Left lung (tissue), 4 donors: ENCODE measurements at regions not wholly inside any gene's neighbourhood (a gene's known extent, or its start where the extent isn't known, plus 50 kb on each side); places are given as distances from the start of the nearest gene placed in this dataset.
"Not testable (repeated sequence)": the region's sequence is repeated elsewhere in the genome, so short reads cannot be mapped to it uniquely, and the experiment has no call there.

ENCODE experiments used
- ATAC-seq: fragments of 200-7000 bp; cut with Tn5 transposase; one replicate; pipeline ENCODE4 v1.9.1; 2020; ENCODE audit warnings: moderate library complexity
- DNase-seq, 4 donors: peaks; one replicate each; pipeline ENCODE4 v3.0.0-alpha.2; 2013 to 2020
- H3K27ac ChIP-seq, 2 donors: fragments of 200-600 bp; sonication (generic) in 1 of 2; one replicate each; pipeline versions ENCODE4 v1.5.0 to v1.8.0; 2020 to 2021
- H3K27me3 ChIP-seq, 2 donors: fragments of 200-600 bp; sonication (generic) in 1 of 2; one replicate each; pipeline versions ENCODE4 v1.5.0 to v1.8.0; 2020 to 2021
- H3K36me3 ChIP-seq, 2 donors: fragments of 200-600 bp; sonication (generic) in 1 of 2; one replicate each; pipeline versions ENCODE4 v1.5.0 to v1.8.0; 2020 to 2021
- H3K4me1 ChIP-seq, 2 donors: fragments of 200-600 bp; one replicate each; pipeline ENCODE4 v1.8.0; 2021
- H3K4me3 ChIP-seq, 2 donors: fragments of 200-600 bp; sonication (generic) in 1 of 2; one replicate each; pipeline versions ENCODE4 v1.5.0 to v1.8.0; 2020 to 2021; ENCODE audit warnings: mild to moderate bottlenecking in 1 of 2
- H3K9me3 ChIP-seq, 2 donors: fragments of 200-600 bp; sonication (generic) in 1 of 2; one replicate each; pipeline versions ENCODE4 v1.5.0 to v1.8.0; 2020 to 2021
- intact Hi-C, 2 donors: fragments of 100-400 bp; cut with DNase I; formaldehyde crosslinking; loops; one replicate each; pipeline versions ENCODE4 v1.11.2 to v1.14.2; 2022
- TF ChIP-seq, protein P1 (sequence below), 2 donors: fragments of 200-600 bp; sonication (generic) in 1 of 2; IDR thresholded peaks; one replicate each; pipeline versions ENCODE4 v1.5.0 to v1.8.0; 2021; ENCODE audit warnings: antibody characterized with exemption in 2 of 2
- donor health status: DM: no; HTN: yes; CAD: no.
- donor health status: DM: no; HTN: no; CAD: no.

DNA sequence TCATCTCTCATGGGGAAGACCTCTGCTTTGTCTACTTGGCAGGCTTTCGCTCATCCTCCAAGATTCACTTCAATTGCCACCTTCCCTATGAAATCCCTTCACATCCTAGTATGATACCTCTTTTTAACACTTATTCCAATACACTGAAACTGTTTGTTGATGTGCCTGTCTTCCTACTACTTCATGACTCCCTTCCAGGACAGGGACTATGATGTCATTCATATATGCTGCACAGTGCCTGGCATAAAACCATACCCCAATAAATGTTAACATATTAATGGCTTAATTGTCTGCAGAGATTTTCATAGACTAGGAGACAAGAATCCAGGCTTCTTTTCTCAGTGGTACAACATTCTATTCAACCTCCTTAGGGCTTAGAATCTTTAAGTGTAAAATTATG is 215.5 kb downstream of the ZNF608 start:
- Histone ChIP-seq H3K4me1 (no peaks in the 10 kb centered on the region), H3K27me3 (no peaks in the 10 kb centered on the region), H3K36me3 (no peaks in the 10 kb centered on the region), H3K9me3 (no peaks in the 10 kb centered on the region), H3K27ac (no peak overlapping the region), H3K4me3 (no peak overlapping the region)
- DNase-seq (no peak), ATAC-seq (no peak)
- intact Hi-C loops, result no loop called here
- TF ChIP-seq, protein P1, sequence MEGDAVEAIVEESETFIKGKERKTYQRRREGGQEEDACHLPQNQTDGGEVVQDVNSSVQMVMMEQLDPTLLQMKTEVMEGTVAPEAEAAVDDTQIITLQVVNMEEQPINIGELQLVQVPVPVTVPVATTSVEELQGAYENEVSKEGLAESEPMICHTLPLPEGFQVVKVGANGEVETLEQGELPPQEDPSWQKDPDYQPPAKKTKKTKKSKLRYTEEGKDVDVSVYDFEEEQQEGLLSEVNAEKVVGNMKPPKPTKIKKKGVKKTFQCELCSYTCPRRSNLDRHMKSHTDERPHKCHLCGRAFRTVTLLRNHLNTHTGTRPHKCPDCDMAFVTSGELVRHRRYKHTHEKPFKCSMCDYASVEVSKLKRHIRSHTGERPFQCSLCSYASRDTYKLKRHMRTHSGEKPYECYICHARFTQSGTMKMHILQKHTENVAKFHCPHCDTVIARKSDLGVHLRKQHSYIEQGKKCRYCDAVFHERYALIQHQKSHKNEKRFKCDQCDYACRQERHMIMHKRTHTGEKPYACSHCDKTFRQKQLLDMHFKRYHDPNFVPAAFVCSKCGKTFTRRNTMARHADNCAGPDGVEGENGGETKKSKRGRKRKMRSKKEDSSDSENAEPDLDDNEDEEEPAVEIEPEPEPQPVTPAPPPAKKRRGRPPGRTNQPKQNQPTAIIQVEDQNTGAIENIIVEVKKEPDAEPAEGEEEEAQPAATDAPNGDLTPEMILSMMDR (IDR thresholded peaks at IDR 0.05), result no peak

DNA sequence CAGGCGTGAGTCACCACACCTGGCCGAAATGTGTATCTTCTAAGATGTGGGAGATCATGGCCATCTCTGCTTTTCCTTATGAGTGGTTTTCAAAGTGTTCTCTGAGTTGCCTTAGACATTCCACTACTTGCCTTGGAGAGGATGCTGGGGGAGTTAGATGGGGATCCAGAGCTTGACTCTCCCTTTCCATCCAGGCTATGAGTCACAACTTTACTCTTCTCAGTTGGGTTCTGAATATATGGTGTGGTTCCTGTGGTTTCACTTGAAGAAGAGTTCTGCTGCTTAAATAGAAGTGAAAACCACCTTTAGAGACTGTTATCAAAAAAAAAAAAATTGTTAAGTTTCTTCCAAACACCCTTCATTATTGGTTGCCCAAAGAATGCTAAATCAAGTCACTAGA is 217.6 kb downstream of the ZNF608 start:
- Histone ChIP-seq H3K4me3 (no peak overlapping the region), H3K27me3 (no peaks in the 10 kb centered on the region), H3K27ac (no peak overlapping the region), H3K4me1 (no peaks in the 10 kb centered on the region), H3K36me3 (no peaks in the 10 kb centered on the region), H3K9me3 (no peaks in the 10 kb centered on the region)
- no peak for ATAC-seq
- intact Hi-C loops, result no loop called here
- no peak for DNase-seq
- TF ChIP-seq, protein P1 (IDR thresholded peaks at IDR 0.05), result no peak

DNA sequence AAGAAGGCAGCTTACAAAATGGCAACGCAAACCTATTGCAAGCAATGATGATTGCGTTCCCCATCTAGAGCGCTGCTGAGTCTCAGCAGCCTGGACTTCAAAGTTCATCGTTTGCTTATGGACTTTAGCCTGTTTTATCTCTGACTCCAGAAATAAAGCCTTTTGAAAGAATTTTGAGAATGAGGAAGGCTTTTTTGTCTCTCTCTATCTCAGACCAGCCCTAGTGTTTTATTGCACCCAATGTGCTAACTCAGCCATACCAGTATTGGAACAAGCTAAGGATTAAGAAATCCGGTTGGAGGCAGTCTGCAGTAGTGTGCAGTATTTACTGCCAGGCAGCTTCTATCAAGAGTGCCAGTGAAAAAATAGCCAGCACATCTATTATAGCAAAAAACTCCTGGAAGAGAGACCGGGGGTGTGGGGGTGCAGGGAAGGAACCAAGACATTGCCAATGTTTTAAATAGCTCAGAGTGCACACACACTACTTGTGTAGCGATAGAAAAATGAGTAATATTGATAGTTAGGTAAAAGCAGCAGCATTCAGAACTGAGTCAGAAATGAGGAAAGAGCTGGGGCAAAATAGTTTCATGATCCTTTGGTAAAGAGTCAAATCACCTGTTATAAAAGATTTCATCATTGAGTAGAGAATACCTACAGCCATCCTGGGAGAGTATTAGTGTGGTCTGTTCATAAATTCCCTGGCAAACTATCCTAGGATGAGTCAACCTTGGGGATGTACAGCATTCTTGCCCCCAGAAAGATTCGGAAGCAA is 219.0 kb downstream of the ZNF608 start:
- DNase-seq (peak in 1 of 4 donors; percentile 42), ATAC-seq (peak; percentile 46)
- TF ChIP-seq, protein P1 (IDR thresholded peaks at IDR 0.05), result no peak
- Histone ChIP-seq H3K4me3 (no peak overlapping the region), H3K27me3 (no peaks in the 10 kb centered on the region), H3K9me3 (no peaks in the 10 kb centered on the region), H3K36me3 (no peaks in the 10 kb centered on the region), H3K4me1 (no peaks in the 10 kb centered on the region), H3K27ac (no peak overlapping the region)
- intact Hi-C loops, result no loop called here

DNA sequence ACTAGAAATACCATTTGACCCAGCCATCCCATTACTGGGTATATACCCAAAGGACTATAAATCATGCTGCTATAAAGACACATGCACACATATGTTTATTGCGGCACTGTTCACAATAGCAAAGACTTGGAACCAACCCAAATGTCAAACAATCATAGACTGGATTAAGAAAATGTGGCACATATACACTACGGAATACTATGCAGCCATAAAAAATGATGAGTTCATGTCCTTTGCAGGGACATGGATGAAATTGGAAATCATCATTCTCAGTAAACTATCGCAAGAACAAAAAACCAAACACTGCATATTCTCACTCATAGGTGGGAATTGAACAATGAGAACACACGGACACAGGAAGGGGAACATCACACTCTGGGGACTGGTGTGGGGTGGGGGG is 220.4 kb downstream of the ZNF608 start:
- intact Hi-C loops, H3K27me3 ChIP-seq, H3K4me3 ChIP-seq, H3K36me3 ChIP-seq, H3K4me1 ChIP-seq, DNase-seq, H3K9me3 ChIP-seq, ATAC-seq, H3K27ac ChIP-seq: not testable (repeated sequence)

DNA sequence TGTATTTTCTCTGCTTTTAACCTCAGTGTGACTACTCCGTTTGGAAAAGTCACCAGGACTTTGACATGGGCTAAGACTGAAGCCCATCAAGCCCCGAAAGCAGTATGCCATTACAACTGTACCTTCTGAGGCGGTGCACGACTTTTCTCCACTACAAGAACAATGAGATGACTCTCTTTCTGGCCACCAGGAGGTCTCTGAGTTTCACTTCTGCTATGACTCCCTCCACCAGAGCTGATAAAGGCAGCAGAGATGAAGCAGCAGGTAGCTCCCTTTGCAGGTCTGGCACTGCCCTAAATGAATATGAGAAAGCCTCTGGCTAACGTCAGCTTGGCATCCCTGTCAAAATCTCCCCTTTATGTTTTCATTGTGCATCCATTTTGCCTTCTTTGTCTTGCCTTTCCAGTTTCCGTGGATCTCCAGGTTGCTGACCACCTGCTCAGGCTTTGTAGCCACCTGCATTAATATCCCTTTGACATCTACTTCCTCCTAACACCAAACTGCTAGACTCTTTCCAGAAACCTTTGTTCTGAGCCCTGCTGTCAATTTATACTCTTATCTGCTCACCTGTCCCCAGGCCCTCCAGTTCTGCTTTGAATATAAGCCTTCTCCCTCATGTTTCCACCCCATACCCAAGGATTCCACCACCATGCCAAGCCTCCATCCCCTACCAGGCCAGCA is 221.7 kb downstream of the ZNF608 start:
- no peaks in the 10 kb centered on the region for H3K4me1 ChIP-seq
- intact Hi-C loops, result no loop called here
- ATAC-seq, result no peak

More for the DNA sequence above, 221.7 kb downstream of the ZNF608 start:
- DNase-seq, result no peak
- no peak overlapping the region for H3K27ac ChIP-seq
- H3K9me3 ChIP-seq, result no peaks in the 10 kb centered on the region
- H3K27me3 ChIP-seq, result no peaks in the 10 kb centered on the region
- no peak overlapping the region for H3K4me3 ChIP-seq
- H3K36me3 ChIP-seq, result no peaks in the 10 kb centered on the region
- TF ChIP-seq, protein P1 (IDR thresholded peaks at IDR 0.05), result no peak
